ENCODE measurements at regions not wholly inside any gene's neighbourhood (a gene's known extent, or its start where the extent isn't known, plus 50 kb on each side); places are given as distances from the start of the nearest gene placed in this dataset.
A peak's percentile ranks its signal among the peaks of the same experiment; 100 is the strongest.

DNA sequence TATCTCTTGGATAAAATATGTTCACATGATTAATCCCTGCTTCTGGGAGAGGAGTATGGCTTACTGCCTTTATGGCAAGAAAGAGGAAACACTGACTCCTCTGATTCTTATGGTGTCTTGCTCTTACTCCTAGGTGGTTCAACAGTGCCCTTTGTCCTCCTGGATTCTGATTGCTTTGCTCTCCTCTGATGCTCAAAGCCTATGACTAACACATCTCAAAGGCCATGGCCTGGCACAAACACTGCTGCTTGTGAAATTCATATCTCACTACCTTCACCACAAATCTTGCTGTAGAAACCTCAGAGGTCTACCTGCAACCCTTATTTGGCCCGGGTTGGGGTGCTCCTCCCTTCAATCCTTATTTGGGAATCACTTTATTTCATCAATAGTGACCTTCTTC is 217.2 kb downstream of the C12orf50 start:
- DNase-seq = peak; percentile 18
- Histone ChIP-seq H3K27me3 (no peaks in the 10 kb centered on the region), H3K4me3 (no peak overlapping the region), H3K36me3 (no peaks in the 10 kb centered on the region), H3K9me3 (peaks cover 18% of the 10 kb centered on the region)

DNA sequence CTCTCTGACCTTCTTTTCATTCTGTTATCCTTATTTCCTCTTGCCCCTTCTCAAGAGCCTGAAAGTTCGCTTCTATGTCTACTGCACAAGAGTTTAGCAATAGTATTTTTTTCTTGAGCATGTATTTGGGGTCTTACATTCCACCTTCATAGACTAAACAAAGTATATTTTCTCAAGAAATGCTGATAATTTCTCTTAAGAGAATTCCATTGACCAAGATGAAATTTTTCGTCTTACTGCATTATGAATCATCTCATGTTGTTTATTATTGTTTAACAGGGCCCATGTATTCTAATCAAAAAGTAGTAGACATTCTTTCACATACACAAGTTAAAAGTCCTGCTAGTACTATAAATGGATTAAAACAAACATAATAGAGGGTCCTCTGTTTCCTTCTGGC is 219.3 kb downstream of the C12orf50 start:
- Histone ChIP-seq H3K27me3 (no peaks in the 10 kb centered on the region), H3K9me3 (peaks cover 9% of the 10 kb centered on the region), H3K4me3 (no peak overlapping the region), H3K36me3 (no peaks in the 10 kb centered on the region)
- DNase-seq = no peak

DNA sequence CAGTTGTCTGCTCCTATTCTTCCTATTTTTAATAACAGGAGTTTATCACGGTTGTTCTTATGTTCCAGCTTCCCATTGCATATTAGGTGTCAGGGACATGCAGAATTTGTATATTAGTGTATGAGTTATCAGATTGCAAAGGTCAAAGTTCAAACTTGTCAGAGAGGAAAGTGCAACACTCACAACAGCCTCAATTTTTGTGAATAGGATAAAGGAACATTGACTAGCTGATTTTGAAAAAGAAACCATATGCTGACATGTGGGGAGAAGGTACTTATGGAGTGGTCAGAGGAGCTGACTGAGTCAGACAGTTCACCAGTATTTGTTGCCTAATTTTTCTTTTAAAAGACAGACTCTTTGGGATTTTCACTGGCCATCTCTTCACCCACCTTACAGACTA is 222.1 kb downstream of the C12orf50 start:
- Histone ChIP-seq H3K4me3 (no peak overlapping the region), H3K27me3 (no peaks in the 10 kb centered on the region), H3K36me3 (no peaks in the 10 kb centered on the region), H3K9me3 (peaks cover 8% of the 10 kb centered on the region)
- DNase-seq = no peak

DNA sequence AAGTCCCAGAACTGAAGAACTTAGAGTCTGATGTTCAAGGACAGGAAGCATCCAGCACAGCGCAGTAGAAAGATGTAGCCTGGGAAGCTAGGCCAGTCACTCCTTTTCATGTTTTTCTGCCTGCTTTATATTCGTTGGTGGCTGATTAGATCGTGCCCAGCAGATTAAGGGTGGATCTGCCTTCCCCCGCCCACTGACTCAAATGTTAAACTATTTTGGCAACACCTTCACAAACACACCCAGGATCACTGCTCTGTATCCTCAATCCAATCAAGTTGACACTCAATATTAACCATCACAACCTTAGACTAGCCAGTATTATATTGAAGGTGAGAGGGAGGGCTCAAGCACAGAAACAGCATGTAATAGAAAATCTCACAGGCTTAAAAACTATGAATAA is 222.9 kb downstream of the C12orf50 start:
- Histone ChIP-seq H3K36me3 (no peaks in the 10 kb centered on the region), H3K9me3 (peaks cover 8% of the 10 kb centered on the region), H3K4me3 (no peak overlapping the region), H3K27me3 (no peaks in the 10 kb centered on the region)
- peak; percentile 45 for DNase-seq

DNA sequence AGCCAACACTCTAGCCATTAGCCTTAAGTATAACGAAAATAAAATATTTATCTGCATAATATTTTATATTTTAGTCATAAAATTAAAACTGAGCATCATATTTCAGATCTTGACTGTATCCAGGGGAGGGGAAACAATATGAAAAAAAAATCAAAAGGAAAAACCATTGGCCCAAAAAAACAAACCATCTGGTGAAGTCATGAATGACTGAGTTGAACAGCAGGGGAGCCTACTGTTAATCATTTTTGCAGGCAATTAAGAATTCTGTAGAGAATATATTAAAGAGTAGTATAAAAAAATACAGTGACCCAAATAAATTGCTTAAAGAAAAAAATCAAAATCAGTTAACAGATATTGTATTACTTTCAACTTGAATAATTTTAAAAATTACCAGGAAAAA is 224.8 kb downstream of the C12orf50 start:
- Histone ChIP-seq H3K36me3 (no peaks in the 10 kb centered on the region), H3K9me3 (no peaks in the 10 kb centered on the region), H3K4me3 (no peak overlapping the region), H3K27me3 (no peaks in the 10 kb centered on the region)
- DNase-seq = no peak

DNA sequence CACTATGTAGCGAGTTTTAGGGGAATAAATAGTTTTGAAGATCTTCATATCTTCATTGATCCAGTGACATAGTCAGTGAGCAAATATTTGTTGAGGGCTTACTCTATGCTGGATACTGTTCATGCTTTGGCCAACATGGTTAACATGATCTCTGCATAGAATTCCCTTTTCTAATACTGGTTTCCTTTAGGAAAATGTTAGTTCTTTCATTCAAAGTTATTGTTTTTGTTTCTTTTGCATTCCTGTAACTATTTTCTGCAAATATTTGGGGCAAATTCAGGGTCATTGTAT is 226.5 kb downstream of the C12orf50 start:
- no peaks in the 10 kb centered on the region for H3K36me3 ChIP-seq

DNA sequence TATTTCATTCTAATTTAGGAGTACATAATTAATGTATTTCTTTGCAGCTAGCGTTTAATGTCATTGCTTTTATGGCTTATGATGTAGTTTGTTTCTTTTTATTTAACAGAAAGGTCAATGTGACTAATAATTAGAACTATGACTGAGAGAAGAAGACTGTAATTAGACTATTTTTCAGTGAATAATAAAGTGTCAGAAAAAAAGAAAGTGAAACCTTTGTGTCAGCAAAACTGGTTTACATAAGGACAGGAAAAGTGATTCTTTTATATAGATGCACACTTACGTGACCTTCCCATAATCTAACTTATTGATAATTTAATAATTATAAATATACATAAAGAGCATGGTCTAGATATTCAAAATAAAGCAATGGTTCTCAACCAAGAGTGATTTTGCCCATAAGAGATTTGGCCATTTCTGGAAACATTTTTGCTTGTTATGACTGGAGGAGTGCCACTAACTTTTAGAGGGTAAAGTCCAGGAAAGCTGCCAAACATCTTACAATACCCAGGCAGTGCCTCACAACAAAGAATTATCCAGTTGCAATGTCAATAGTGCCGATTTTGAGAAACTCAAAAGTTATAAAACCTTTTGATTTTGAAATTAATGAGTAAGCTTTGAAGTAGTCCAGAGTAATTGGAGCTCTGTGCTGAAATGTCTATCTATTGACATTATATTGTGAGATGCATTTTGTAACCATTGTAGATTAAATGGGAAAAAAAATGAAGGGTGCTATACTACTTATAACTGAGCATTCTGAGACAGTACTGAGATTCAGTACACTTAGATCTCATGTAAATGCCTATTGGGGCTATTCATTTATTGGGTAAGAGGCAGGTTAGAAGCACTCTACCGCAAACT is 227.1 kb downstream of the C12orf50 start:
- Histone ChIP-seq H3K27me3 (no peaks in the 10 kb centered on the region), H3K9me3 (no peaks in the 10 kb centered on the region), H3K36me3 (no peaks in the 10 kb centered on the region), H3K4me3 (no peak overlapping the region)
- peak; percentile 20 for DNase-seq

More for the DNA sequence above, 226.5 kb downstream of the C12orf50 start:
- no peaks in the 10 kb centered on the region for H3K9me3 ChIP-seq
- no peak for DNase-seq
- H3K4me3 ChIP-seq = no peak overlapping the region
- no peaks in the 10 kb centered on the region for H3K27me3 ChIP-seq

DNA sequence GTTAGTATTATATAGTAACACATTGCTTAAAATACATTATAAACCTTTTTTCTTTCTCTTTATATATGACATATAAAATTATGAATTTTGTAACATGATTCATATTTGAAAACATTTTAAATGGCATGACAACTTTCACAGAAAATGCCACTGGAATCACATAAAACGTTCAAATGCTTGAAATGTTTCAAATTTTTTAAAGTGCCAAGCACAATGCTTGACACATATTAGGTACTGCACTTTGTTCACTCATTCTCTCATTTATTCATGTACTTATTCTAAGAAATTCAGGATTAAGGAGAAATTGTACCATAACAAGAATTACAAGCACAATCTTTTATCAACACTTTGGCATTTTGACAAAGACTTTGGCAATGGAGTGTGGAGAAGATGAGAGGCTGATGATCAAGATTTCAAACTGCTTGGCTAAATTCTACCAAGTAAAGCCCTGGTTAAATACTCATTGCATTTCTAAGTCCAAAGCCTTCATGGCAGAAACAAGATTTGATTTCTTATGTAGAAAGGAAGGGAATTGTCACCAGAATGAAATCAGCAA is 232.2 kb downstream of the C12orf50 start:
- H3K36me3 ChIP-seq = no peaks in the 10 kb centered on the region
- no peaks in the 10 kb centered on the region for H3K9me3 ChIP-seq
- H3K4me3 ChIP-seq = no peak overlapping the region
- no peaks in the 10 kb centered on the region for H3K27me3 ChIP-seq
- no peak for DNase-seq

DNA sequence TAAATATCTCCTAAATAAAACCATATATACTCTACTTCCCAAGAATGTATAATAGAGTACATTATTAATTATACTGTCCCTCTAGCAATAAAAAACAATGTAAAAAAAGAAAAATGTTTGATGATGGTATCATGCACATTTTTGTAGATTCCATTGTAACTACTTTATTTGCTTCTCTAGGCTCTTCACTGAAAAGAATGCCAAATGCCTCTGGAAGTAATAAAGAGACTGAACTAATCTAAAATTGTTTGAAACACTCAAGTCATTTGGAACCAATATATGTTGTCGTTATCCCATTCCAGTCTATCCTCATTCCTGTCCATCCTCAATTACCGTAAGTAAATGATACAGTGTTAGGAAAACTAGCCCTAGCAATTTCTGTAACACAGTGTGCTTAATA is 233.6 kb downstream of the C12orf50 start:
- Histone ChIP-seq H3K36me3 (no peaks in the 10 kb centered on the region), H3K4me3 (no peak overlapping the region), H3K9me3 (no peaks in the 10 kb centered on the region), H3K27me3 (no peaks in the 10 kb centered on the region)
- DNase-seq = no peak

DNA sequence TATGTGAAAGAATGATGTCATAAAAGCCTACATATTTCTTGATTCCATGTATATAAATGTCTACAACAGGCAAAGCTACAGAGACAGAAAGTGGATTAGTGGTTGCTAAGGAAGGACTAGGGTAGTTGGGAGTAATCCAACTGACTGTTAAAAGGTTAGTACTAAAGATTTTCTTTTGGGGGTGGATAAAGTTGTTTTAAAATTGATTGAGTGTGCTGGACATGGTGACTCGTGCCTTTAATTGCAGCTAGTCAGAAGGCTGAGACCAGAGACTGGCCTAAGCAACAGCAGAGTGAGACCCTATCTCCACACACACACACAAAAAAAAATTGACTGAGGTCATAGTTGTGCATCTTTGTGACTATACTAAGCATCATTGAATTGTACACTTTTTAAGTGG is 234.3 kb downstream of the C12orf50 start:
- no peaks in the 10 kb centered on the region for H3K36me3 ChIP-seq
- H3K9me3 ChIP-seq = no peaks in the 10 kb centered on the region
- DNase-seq = no peak
- no peak overlapping the region for H3K4me3 ChIP-seq
- H3K27me3 ChIP-seq = no peaks in the 10 kb centered on the region

DNA sequence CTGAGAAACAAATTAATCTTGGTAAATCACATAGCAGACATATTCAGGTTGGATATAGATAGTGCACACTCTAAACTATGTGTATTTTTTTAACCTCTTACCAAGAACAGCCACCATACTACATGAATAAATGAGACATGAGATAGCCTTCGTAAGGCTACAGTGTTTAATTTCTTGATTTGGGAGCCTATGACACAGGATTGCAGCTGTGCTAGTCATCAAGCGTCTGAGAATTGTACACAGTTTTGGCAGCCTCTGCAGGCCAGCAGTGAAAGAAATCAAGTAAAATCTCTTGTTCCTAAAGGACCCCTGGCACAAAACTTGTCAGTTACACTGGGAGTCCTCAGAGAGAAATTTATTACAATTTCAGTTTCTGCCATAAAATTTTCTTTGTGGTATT is 236.1 kb downstream of the C12orf50 start:
- no peak for DNase-seq
- no peaks in the 10 kb centered on the region for H3K27me3 ChIP-seq
- H3K9me3 ChIP-seq = no peaks in the 10 kb centered on the region
- H3K36me3 ChIP-seq = no peaks in the 10 kb centered on the region
- no peak overlapping the region for H3K4me3 ChIP-seq

DNA sequence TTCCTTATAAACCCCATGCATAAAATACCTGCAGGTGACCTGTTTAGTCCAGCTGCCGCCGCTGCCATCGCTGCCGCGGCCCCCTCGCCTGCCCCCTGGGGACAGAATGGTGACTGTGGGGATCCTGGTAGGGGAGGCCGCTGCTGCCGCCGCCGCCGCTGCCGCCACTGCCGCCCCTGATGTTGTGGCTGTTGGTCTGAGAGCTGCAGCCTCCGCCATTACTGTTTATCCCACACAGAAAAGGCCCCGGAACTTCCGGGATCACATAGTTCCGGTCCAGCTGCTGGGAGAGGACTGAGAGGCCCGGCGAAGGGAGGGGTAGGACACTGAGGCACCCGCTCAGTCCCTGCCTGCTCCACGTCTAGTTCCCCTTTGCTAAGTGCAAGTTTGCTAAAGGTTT is 244.9 kb downstream of the C12orf50 start:
- no peak overlapping the region for H3K4me3 ChIP-seq
- DNase-seq = no peak
- no peaks in the 10 kb centered on the region for H3K27me3 ChIP-seq
- no peaks in the 10 kb centered on the region for H3K36me3 ChIP-seq
- no peaks in the 10 kb centered on the region for H3K9me3 ChIP-seq

DNA sequence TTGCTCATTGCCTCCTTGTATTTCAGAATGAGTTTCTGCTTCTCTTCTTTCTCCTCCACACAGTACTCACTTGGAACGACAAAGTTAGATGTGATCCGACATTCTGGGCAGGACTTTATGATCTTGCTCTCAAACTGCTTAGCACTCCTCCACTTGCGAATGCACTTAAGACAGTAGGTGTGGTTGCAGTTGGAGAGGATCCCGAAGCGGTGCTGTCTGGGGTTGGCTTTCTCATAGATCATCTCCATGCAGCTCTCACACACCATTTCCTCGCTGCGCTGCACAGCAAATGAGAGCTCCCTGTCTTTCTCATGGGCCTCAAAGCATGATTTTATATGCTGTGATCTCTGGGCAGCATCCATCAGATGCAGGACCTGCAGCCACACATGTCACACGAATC is 245.7 kb downstream of the C12orf50 start:
- DNase-seq = no peak
- Histone ChIP-seq H3K27me3 (no peaks in the 10 kb centered on the region), H3K4me3 (no peak overlapping the region), H3K9me3 (no peaks in the 10 kb centered on the region), H3K36me3 (no peaks in the 10 kb centered on the region)

DNA sequence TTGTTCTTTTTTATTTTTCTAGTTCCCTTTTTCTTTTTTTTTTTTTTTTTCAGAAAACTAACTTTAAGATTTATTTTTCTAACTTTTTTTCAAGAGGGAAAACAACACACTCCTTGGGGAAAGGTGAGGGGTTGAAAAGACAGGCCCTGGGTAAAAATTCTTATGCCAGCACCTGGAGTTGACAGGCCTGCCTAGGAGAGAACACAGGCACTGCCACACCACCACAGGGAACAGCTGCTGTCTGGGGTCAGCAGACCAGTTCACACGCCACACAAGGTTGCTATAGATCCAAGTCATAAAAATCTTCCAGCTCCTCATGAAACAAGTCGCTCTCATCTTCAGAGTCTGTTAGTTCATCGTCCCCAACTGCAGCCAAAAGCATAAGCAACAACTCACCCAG is 246.4 kb downstream of the C12orf50 start:
- H3K9me3 ChIP-seq = no peaks in the 10 kb centered on the region
- H3K36me3 ChIP-seq = no peaks in the 10 kb centered on the region
- no peaks in the 10 kb centered on the region for H3K27me3 ChIP-seq
- no peak for DNase-seq
- no peak overlapping the region for H3K4me3 ChIP-seq

DNA sequence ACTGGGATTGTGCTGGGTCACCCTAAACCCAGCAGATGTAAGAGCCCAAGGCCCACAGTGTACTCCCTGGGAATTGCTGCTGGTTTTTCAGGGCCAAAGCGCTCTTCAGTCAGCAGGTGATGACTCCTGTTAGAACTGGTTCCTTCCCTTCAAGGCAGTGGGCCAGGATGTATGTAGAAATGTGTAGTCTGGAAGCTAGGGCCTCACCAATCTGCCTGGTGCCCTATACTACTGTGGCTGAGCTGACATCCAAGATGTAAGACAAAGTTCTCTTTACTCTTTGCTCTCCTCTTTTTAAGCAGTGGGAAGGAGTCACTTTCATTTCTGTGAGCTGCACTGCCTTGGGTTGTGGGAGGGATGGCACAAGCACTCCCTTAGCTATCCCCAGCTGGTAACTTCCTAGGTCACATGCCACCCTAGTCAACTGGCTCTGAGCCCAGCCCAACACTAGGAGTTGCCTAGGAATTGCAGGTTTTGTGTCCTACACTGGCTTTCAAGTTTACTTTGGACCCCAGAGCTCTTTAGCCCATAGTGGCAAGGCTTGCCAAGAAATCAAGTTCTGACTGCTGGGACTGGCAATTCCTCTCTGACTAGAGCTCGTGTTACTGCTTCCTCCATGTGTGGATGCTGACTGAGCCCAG is 249.2 kb downstream of the C12orf50 start:
- Histone ChIP-seq H3K9me3 (no peaks in the 10 kb centered on the region), H3K27me3 (no peaks in the 10 kb centered on the region), H3K4me3 (no peak overlapping the region), H3K36me3 (no peaks in the 10 kb centered on the region)
- no peak for DNase-seq

DNA sequence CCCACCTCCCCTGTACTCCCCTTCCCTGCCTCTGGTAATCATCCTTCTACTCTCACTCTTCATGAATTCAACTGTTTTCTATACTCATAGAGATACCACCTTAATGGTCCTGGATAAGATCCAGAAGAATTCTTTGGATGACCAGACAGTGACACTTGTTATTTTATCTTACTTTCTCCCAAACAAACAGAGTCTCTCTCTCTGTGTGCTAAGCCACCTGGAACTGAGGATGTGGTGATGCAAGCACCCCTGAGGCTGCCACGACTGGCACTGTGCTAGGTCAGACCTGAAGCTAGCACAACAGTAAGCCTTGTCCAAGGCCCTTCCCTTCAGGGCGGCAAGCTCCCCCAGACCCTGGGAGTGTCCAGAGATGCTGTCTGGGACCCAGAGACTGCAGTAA is 250.2 kb downstream of the C12orf50 start:
- Histone ChIP-seq H3K9me3 (no peaks in the 10 kb centered on the region), H3K4me3 (no peak overlapping the region), H3K27me3 (no peaks in the 10 kb centered on the region), H3K36me3 (no peaks in the 10 kb centered on the region)
- no peak for DNase-seq

DNA sequence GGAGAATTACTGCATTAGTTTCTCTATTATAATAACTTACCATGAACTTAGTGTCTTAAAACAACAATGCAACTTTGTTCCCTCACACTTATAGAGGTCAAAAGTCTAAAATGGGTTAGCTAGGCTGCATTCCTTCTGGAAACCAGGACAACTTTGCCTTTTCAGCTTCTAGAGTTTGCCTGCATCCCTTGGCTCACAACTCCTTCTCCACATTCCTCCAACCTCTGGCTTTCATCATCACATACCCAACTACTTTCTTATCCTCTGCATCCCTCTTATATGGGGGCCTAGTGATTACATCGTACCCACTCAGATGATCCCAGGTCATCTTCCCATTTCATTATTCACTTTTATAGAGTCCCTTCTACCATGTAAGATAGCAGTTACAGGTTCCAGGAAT is 251.1 kb downstream of the C12orf50 start:
- Histone ChIP-seq H3K4me3 (no peak overlapping the region), H3K36me3 (no peaks in the 10 kb centered on the region), H3K27me3 (no peaks in the 10 kb centered on the region), H3K9me3 (no peaks in the 10 kb centered on the region)
- DNase-seq = no peak

DNA sequence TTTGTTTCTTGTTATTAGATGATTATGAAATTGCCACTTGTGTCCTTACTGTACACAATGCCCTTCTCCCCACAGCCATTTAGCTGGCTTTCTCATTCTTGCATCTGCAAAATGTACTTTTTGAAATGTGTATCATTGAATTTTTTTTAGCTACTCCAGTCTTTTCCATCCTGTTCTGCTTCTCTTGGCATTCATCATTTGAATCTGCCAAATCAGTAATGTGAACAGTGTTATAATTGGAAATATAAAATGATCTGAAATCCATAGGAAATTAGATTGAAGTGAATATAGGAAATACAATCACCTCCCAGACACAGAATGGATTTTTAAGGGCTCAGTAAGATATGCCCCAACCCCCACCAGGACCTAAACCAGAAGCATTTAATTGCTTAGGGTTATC is 253.4 kb downstream of the C12orf50 start:
- Histone ChIP-seq H3K36me3 (no peaks in the 10 kb centered on the region), H3K4me3 (no peak overlapping the region), H3K9me3 (no peaks in the 10 kb centered on the region), H3K27me3 (no peaks in the 10 kb centered on the region)
- no peak for DNase-seq

Measured in MG63 (cell line).